ENCODE measurements at regions not wholly inside any gene's neighbourhood (a gene's known extent, or its start where the extent isn't known, plus 50 kb on each side); places are given as distances from the start of the nearest gene placed in this dataset.
"Not testable (repeated sequence)": the region's sequence is repeated elsewhere in the genome, so short reads cannot be mapped to it uniquely, and the experiment has no call there.

GRCh38 chr14:21825149-21825743, 151.6 kb upstream of the OR4E1 start:
- DNase-seq (ENCODE audit: low read depth) = no peak

GRCh38 chr14:21822109-21822508, 148.5 kb upstream of the OR4E1 start:
- no peak for DNase-seq (ENCODE audit: low read depth)

DNA sequence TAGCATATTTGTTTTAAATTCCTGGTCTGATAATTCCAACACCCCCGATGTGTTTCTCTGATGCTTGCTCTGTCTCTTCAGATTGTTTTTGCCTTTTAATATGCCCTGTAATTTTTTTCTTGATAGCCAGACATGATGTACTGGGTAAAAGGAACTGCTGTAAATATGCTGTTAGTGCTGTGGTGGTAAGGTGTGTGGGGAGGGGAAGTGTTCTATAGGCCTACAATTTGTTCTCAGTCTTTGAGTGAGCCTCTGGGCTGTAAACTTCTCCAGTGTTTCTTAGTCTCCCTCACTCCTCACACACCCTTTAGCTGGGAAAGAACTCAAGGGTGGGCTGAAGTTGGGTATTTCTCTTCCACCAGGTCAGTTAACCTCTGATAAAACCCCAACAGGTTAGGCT, 147.0 kb upstream of the OR4E1 start:
- no peak for DNase-seq (ENCODE audit: low read depth)

DNA sequence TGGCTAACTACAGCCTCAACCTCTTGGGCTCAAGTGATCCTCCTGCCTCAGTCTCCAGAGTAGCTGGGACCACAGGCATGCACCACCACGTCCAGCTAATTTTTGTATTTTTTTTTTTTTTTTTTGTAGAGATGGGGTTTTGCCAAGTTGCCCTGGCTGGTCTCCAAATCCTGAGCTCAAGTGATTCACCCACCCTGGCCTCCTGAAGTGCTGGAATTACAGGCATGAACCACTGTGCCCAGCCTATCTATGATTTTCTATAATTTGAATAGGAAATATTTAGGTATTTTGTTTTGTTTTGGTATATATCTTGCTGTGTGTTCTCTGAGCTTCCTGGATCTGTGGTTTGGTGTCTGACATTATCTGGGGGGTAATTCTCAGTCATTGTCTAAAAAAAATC, 146.3 kb upstream of the OR4E1 start:
- DNase-seq (ENCODE audit: low read depth) = not testable (repeated sequence)

- DNase-seq (ENCODE audit: low read depth) = not testable (repeated sequence)
Measured at GRCh38 chr14:21817010-21817409, 143.4 kb upstream of the OR4E1 start.

GRCh38 chr14:21807975-21808374, 134.4 kb upstream of the OR4E1 start:
- DNase-seq (ENCODE audit: low read depth) = no peak

- DNase-seq (ENCODE audit: low read depth) = no peak
Measured at GRCh38 chr14:21804981-21805380, 131.4 kb upstream of the OR4E1 start.

- DNase-seq (ENCODE audit: low read depth) = no peak
Measured at GRCh38 chr14:21802441-21802840, 128.8 kb upstream of the OR4E1 start.

- no peak for DNase-seq (ENCODE audit: low read depth)
Measured at GRCh38 chr14:21796916-21797315, 123.3 kb upstream of the OR4E1 start.

DNA sequence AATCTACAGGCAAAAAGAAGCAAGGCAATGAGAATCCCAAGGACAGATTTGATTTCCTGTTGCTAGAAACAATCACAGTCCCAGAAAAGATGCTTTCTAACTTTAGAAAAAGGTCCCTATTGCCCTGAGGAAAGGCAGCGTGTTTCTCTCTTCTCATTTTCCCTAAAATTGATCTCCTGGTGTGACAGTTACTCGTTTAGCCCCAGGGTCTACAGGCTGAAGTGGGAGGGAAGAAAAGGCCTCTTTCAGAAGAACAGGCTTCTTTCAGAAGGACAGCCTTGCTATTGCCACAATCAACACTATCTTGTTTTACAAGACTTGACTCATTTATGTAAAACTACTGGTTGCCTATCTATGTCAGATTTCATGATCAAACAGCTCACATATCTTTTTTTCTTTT, 121.8 kb upstream of the OR4E1 start:
- DNase-seq (ENCODE audit: low read depth) = no peak

GRCh38 chr14:21791749-21792148, 118.1 kb upstream of the OR4E1 start:
- DNase-seq (ENCODE audit: low read depth) = no peak

DNA sequence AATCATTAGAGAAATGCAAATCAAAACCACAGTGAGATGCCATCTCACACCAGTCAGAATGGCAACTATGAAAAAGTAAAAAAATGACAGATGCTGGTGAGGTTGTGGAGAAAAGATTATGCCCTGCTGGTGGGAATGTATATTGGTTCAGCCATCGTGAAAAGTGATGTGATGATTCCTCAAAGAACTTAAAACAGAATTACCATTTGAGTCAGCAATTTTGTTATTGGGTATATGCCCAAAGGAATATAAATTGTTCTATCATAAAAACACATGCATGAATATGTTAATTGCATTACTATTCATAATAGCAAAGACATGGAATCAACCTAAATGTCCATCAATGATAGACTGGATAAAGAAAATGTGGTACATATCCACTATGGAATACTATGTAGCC, 115.1 kb upstream of the OR4E1 start:
- DNase-seq (ENCODE audit: low read depth) = not testable (repeated sequence)

DNA sequence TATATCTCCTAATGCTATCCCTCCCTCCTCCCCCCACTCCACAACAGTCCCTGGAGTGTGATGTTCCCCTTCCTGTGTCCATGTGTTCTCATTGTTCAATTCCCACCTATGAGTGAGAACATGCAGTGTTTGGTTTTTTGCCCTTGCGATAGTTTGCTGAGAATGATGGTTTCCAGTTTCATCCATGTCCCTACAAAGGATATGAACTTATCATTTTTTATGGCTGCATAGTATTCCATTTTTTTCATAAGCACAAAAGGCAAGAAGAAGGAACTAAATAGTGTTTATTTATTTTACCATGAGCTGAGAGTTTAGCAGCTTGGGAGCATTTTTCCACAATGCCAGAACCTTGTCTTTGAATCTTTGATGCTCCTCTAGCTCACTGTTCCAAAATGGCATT, 113.6 kb upstream of the OR4E1 start:
- DNase-seq (ENCODE audit: low read depth) = not testable (repeated sequence)

DNA sequence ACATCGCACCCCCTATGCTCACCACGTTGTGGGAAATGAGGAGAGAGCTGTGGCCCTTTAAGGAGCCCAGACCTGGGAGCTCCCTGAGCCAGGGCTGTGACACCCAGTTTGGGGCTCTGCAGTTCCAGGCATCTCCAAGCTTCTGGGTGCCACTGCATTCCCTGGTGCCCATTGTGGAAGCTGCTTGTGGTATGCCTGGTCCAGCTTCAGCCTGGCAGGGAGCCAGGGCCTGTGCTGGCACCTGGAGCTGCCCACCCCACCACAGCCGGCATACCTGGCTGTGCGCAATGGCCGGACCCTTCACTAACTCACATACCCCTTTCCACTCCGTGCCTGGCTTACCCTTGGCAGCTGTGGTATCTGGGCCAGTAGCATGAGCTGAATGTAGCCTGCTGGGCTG, 107.9 kb upstream of the OR4E1 start:
- DNase-seq (ENCODE audit: low read depth) = no peak

GRCh38 chr14:21780429-21781084, 106.9 kb upstream of the OR4E1 start:
- DNase-seq (ENCODE audit: low read depth) = no peak

GRCh38 chr14:21771671-21772070, 98.1 kb upstream of the OR4E1 start:
- DNase-seq (ENCODE audit: low read depth) = no peak

DNA sequence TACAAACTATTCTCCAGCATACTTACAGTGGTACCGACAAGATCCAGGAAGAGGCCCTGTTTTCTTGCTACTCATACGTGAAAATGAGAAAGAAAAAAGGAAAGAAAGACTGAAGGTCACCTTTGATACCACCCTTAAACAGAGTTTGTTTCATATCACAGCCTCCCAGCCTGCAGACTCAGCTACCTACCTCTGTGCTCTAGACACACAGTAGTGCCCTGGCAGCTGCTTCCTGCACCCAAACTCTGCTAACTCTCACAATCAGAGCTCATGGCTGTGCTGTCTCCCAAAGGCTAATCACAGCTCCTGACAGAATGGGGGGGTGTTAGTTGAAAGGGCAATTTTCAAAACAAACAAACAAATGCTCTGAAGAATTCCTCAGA, 95.2 kb upstream of the OR4E1 start:
- DNase-seq (ENCODE audit: low read depth) = no peak

DNA sequence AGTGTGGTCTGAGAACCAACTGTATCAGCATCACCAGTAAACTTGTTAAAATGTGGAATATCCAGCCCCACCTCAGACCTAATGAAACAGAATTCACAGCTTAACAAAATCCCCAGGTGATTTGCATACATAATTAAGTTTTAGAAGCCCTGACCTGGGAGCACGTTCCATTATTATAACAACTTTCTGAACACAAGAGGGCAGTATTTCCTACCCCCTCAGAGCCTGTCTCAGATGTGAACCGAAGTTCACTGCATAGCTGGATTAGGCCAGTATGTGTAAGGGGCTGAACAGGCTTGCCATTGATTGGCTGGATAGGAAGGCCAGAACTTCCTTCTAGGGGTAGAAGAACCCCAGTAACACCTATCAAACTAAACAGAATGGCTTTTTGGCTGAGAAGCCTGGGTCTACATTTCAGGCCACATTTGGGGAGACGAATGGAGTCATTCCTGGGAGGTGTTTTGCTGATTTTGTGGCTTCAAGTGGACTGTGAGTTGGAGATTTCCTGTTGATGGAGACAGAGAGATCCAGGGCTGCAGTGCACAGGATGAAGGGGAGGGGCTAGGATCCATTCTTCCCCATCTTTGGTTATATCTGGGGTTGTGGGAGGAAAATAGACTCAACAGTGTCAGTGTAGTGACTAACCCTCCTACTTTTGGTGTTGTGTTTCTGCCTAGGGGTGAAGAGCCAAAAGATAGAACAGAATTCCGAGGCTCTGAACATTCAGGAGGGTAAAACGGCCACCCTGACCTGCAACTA, 94.7 kb upstream of the OR4E1 start:
- no peak for DNase-seq (ENCODE audit: low read depth)

GRCh38 chr14:21760360-21760759, 86.7 kb upstream of the OR4E1 start:
- not testable (repeated sequence) for DNase-seq (ENCODE audit: low read depth)

- no peak for DNase-seq (ENCODE audit: low read depth)
Measured at GRCh38 chr14:21749306-21749868, 75.8 kb upstream of the OR4E1 start.

GRCh38 chr14:21748869-21749303, 75.3 kb upstream of the OR4E1 start:
- DNase-seq (ENCODE audit: low read depth) = no peak

GRCh38 chr14:21735639-21736307, 62.2 kb upstream of the OR4E1 start:
- no peak for DNase-seq (ENCODE audit: low read depth)

All from GM04503 (cell line).